ENCODE measurements at regions not wholly inside any gene's neighbourhood (a gene's known extent, or its start where the extent isn't known, plus 50 kb on each side); places are given as distances from the start of the nearest gene placed in this dataset.

DNA sequence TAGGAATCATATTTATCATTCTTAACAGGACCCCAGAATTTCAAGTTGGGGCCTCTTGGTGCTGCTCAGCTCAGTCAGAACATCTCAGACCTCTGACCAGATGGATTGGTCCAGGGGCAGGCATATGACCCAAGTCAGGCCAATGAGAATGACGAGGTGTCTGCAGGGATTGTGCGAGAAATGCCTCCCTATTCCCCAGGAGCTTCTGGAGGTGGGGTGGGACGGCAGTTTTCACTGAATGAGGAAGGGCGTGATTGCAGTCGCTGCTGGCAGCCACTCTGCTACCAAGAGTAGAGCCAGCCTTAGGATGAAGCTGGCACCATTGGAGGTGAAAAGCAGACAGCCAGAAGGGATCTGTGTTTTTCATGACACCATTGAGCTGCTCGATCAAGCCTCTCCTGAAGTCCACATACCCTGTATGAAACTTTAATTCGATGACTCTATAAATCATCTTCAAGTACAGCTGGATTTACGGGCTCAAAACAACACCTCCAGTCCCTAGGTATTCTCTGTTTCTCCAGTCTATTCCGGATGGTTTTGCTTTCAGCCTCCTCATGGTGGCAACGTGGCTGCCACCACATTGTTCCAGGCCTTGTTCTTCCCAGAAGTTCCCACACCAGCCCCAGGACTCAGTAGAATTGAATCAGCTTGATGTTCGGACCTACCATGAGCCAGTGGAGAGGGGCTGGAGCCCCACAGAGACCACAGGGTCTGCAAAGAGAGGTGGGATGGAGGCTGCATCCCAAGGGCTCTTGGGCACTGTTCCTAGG is 70.2 kb upstream of the ADAMTS2 start:
- Histone ChIP-seq H3K27me3 (ENCODE audit: control insufficient read depth, insufficient read depth, low read length) (no peaks in the 10 kb centered on the region), H3K4me3 (ENCODE audit: low read depth, low read length) (no peak overlapping the region), H3K36me3 (ENCODE audit: control insufficient read depth, insufficient read depth, low read length) (no peaks in the 10 kb centered on the region)
- DNase-seq (ENCODE audit: low read depth), result no peak
- POLR2A ChIA-PET, result no interaction called here
- CTCF ChIA-PET, result no interaction called here
- TF ChIP-seq CTCF (IDR thresholded peaks at IDR 0.05; ENCODE audit: insufficient read depth, low read depth, low read length), result no peak

- H3K36me3 ChIP-seq (ENCODE audit: control insufficient read depth, insufficient read depth, low read length), result no peaks in the 10 kb centered on the region
- ChIA-PET POLR2A (no interaction called here), CTCF (no interaction called here)
- DNase-seq (ENCODE audit: low read depth), result no peak
- H3K27me3 ChIP-seq (ENCODE audit: control insufficient read depth, insufficient read depth, low read length), result no peaks in the 10 kb centered on the region
- H3K4me3 ChIP-seq (ENCODE audit: low read depth, low read length), result no peak overlapping the region
- TF ChIP-seq CTCF (IDR thresholded peaks at IDR 0.05; ENCODE audit: insufficient read depth, low read depth, low read length), result no peak
Measured at GRCh38 chr5:179414459-179415261, 69.4 kb upstream of the ADAMTS2 start.

DNA sequence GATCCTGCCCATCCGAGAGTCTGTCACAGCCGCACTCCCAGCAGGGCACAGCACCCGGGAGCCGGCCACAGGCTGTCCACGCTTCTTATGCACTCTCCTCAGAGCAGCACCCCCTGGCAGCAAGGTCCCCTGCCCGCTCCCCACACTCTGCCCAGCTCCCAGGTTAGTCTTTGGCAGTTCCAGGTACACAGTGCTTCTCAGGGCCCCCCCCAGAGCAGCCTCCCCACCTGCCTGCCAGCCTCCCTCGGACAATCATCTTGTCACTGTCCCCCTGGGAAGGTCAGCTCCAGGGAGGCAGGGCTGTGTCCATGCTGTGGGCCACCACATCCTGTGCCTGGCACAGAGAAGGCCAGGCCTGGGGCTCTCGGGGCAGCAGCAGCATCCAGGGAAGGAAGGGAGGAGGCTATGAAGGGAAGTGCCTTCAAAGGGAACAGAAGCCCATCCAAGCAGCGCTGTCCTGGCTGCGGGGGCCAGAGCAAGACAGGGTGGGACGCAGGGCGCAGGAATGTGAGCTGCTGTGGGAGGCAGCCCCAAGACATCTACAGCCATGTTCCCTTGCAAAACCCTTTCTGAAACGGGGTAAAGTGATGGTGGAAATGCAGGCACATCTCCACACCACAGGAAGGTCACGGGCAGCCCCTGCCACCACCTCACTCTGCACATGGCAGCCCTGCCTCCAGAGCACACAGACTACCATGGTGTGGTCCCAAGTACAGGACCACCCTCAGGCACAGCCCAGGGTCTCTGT is 68.6 kb upstream of the ADAMTS2 start:
- Histone ChIP-seq H3K4me3 (ENCODE audit: low read depth, low read length) (no peak overlapping the region), H3K36me3 (ENCODE audit: control insufficient read depth, insufficient read depth, low read length) (no peaks in the 10 kb centered on the region), H3K27me3 (ENCODE audit: control insufficient read depth, insufficient read depth, low read length) (no peaks in the 10 kb centered on the region)
- DNase-seq (ENCODE audit: low read depth), result no peak
- no peak for TF ChIP-seq CTCF (IDR thresholded peaks at IDR 0.05; ENCODE audit: insufficient read depth, low read depth, low read length)
- ChIA-PET POLR2A (no interaction called here), CTCF (interaction anchor here (0.6 kb wide), 1 partner anchor 10 kb away, joined by 3 read pairs; no protein-coding TSS in a partner anchor)

DNA sequence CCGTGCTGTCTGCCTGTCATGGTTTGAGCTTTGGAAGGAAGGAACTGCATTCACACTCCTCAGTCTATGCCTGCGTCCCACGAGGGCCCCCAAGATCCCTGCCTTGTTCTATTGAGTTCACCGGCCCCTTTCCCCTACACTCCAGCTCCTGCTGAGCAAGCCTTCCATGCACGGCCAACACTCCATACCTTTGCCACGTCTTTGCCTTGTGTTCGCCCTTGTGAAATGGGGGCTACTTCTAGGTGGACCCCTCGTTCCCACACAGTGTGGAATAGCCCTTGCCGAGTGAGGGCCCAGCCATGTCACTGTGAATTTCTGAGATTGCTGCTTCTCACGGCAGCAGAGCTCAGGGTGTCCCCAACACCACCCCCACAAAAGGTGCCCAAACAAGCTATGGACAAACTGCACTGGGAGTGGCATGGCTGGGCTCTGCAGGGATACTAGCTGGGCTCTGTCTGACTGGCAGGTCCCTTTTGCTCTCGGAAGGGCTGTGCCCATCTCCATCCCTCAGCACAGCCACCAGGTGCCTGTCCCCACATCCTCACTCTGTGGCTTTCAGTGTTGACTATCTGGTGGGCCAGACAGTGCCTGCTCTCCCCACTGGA is 67.9 kb upstream of the ADAMTS2 start:
- Histone ChIP-seq H3K36me3 (ENCODE audit: control insufficient read depth, insufficient read depth, low read length) (no peaks in the 10 kb centered on the region), H3K4me3 (ENCODE audit: low read depth, low read length) (no peak overlapping the region), H3K27me3 (ENCODE audit: control insufficient read depth, insufficient read depth, low read length) (0 out of 2 replicates have a peak, but pooled peaks cover 1% of the 10 kb centered on the region)
- ChIA-PET CTCF (interaction anchor here (0.6 kb wide), 1 partner anchor 10 kb away, joined by 3 read pairs; no protein-coding TSS in a partner anchor), POLR2A (no interaction called here)
- no peak for DNase-seq (ENCODE audit: low read depth)
- TF ChIP-seq CTCF (IDR thresholded peaks at IDR 0.05; ENCODE audit: insufficient read depth, low read depth, low read length), result no peak

All from BJ (cell line).